ACHN (cell line): ENCODE measurements at regions not wholly inside any gene's neighbourhood (a gene's known extent, or its start where the extent isn't known, plus 50 kb on each side); places are given as distances from the start of the nearest gene placed in this dataset.

ENCODE experiments used
- DNase-seq: peaks from one replicate; pipeline ENCODE4 v3.0.0-alpha.2; 2015
- in situ Hi-C: cut with HindIII; loops from 2 replicates; pipeline ENCODE4 v1.10.0; 2017; ENCODE audit warnings: low sequenced_read_pairs, low pct_ligation_motif_present, low pct_unique_long_range_greater_than_20kb

GRCh38 chr18:65358306-65358705, 392.5 kb upstream of the CDH7 start:
- DNase-seq = no peak
- in situ Hi-C loops = no loop called here

- DNase-seq = no peak
- in situ Hi-C loops = no loop called here
Measured at GRCh38 chr18:65352186-65352585, 398.6 kb upstream of the CDH7 start.

- DNase-seq = no peak
- in situ Hi-C loops = no loop called here
Measured at GRCh38 chr18:65349635-65350034, 401.2 kb upstream of the CDH7 start.

- DNase-seq = no peak
- in situ Hi-C loops = no loop called here
Measured at GRCh38 chr18:65347446-65347845, 403.4 kb upstream of the CDH7 start.

- no peak for DNase-seq
- in situ Hi-C loops = no loop called here
Measured at GRCh38 chr18:65346086-65346485, 404.7 kb upstream of the CDH7 start.

- no peak for DNase-seq
- in situ Hi-C loops = no loop called here
Measured at GRCh38 chr18:65343571-65343970, 407.2 kb upstream of the CDH7 start.

GRCh38 chr18:65336411-65336810, 414.4 kb upstream of the CDH7 start:
- in situ Hi-C loops = no loop called here
- no peak for DNase-seq

- DNase-seq = no peak
- in situ Hi-C loops = no loop called here
Measured at GRCh38 chr18:65329010-65329409, 421.8 kb upstream of the CDH7 start.

- in situ Hi-C loops = no loop called here
Measured at GRCh38 chr18:65326805-65327204, 424.0 kb upstream of the CDH7 start.

GRCh38 chr18:65322895-65323294, 427.9 kb upstream of the CDH7 start:
- DNase-seq = no peak
- in situ Hi-C loops = no loop called here

More at GRCh38 chr18:65326805-65327204, 424.0 kb upstream of the CDH7 start:
- DNase-seq = no peak

- in situ Hi-C loops = no loop called here
- DNase-seq = no peak
Measured at GRCh38 chr18:65298422-65298821, 452.4 kb upstream of the CDH7 start.

GRCh38 chr18:65288908-65289307, 461.9 kb upstream of the CDH7 start:
- in situ Hi-C loops = no loop called here
- no peak for DNase-seq

- in situ Hi-C loops = no loop called here
- no peak for DNase-seq
Measured at GRCh38 chr18:65287652-65288051, 463.2 kb upstream of the CDH7 start.

GRCh38 chr18:65282096-65282495, 468.7 kb upstream of the CDH7 start:
- in situ Hi-C loops = no loop called here
- no peak for DNase-seq

- DNase-seq = no peak
- in situ Hi-C loops = no loop called here
Measured at GRCh38 chr18:65279668-65280305, 471.0 kb upstream of the CDH7 start.

GRCh38 chr18:65278939-65279667, 471.7 kb upstream of the CDH7 start:
- in situ Hi-C loops = no loop called here
- DNase-seq = no peak

GRCh38 chr18:65269375-65269774, 481.4 kb upstream of the CDH7 start:
- no peak for DNase-seq
- in situ Hi-C loops = no loop called here

GRCh38 chr18:65265761-65266160, 485.1 kb upstream of the CDH7 start:
- in situ Hi-C loops = no loop called here
- no peak for DNase-seq

GRCh38 chr18:65260030-65260429, 490.8 kb upstream of the CDH7 start:
- in situ Hi-C loops = no loop called here
- DNase-seq = no peak

- in situ Hi-C loops = no loop called here
Measured at GRCh38 chr18:65259403-65259802, 491.4 kb upstream of the CDH7 start.

More at GRCh38 chr18:65259403-65259802, 491.4 kb upstream of the CDH7 start:
- DNase-seq = no peak
